ENCODE measurements at regions not wholly inside any gene's neighbourhood (a gene's known extent, or its start where the extent isn't known, plus 50 kb on each side); places are given as distances from the start of the nearest gene placed in this dataset.

DNA sequence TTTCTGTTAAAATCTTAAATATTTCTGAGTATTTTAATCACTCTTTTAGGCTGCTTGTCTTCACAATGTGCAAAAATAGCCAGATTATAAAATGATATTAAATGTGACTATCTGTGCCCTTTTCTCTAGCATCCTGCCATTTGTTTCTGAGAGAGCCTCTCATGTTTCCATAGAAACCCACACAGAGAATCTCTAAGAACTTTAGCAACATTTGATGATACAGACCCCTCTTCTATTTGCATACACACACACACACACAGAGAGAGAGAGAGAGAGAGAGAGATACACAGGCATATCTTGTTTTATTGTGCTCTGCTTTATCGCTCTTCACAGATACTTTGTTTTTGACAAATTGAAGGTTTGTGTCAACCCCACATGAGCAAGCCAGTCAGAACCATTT, 134.5 kb upstream of the DDX18 start:
- no peak for DNase-seq

DNA sequence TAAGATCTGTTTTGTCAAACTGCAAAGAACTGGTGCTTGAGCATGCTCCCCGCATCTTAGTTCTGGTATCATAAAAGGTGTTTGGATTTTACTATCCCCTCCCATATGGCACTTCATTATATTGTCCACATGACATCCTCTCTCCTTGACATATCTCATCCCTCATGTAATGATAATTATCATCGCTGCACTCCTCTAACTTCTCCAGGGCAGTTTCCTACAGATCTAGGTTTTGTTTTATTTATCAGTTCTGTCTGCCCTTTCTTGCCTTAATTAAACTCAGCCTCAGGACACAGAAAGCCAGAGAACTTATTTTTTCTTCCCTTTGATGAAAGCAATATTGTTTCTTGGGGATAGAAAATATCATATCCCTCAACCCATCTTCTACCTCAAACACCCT, 129.6 kb upstream of the DDX18 start:
- no peak for DNase-seq

DNA sequence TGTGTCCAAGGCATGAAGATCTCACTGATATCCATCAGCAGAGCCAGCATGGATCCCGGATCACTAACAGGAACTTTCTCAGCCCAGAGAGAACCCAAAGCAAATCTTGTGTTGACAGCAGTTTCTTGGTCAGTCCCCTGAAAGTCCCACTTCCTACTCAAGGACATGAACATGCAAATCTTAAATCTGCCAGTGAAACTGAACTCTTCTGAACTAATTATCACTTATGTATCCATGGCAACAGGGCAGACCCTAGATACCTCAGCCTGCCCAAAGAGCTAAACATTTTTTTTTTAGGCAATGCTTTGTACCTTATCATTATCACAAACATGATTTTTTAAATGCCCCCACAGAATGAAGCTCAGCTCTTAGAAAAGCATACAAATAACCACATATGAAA, 127.8 kb upstream of the DDX18 start:
- DNase-seq: no peak

DNA sequence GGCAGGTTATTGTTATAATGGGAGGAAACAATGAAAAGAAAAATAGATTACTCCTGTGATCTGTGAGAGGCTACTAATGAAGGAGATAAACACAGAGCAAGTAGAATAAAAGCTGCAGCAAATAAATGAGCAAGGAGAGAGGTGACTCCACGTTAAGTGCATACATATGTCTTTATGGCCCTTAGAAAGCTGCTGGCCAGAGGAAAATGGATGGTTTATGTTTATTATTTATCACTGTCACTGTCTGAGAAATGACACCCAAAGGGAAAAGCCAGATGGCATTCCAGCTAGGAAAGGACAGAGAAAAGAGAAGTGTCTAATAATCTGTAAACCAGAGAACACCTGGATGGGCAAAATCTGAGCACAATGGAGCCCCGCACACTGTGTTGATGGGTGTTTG, 122.9 kb upstream of the DDX18 start:
- no peak for DNase-seq

DNA sequence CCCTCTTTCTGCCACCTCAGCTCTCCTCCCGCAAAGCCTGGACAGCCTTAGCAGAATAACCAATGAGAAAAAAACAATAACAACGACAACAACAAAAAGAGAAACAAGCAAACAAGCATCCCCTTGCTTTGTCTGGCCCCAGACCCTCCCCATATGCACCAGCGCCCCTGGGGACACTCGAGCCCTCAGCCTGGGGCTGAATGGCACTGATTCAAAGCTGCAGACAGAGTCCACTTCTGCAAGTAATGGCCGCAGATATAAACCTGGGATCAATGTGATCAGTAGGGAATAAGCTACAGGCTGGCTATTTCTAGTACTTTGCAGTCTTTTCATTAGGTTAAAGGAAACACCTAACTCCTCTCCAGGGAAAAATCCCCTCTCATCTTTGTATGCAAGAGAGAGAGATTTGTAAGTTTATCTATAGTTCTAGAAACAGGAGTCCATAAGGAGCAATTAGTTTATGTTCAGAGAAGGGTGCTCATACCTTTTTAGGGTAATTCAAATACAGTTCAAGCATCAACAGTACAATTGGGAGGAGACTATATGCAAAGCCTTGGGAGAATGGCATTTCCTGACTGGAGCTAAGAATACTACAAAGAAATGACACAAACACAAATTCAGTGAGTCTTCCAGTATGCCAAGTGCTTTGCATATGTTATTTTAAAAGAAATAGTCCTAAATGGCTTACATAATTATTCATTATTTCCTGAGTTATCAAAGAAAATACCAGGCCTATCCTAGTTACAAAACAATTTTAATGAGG, 122.3 kb upstream of the DDX18 start:
- no peak for DNase-seq

DNA sequence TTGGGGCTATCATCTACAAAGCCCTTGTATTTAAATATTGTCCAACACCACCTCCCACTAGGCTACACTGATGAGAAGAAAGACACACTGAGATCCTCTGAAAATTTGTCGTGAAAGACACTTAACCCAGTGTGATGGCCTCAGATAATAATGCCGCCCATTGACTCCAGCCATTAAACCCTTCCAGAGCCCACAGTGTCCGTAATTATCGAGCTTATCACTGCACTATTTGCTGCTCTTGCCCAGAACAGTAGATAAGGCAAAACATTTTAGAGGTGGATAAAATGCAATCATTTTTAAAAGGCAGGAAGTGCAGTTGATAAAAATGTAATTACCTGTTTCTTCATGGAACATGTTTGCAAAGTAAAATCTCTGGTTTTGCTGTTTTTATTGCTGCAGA, 121.3 kb upstream of the DDX18 start:
- no peak for DNase-seq

DNA sequence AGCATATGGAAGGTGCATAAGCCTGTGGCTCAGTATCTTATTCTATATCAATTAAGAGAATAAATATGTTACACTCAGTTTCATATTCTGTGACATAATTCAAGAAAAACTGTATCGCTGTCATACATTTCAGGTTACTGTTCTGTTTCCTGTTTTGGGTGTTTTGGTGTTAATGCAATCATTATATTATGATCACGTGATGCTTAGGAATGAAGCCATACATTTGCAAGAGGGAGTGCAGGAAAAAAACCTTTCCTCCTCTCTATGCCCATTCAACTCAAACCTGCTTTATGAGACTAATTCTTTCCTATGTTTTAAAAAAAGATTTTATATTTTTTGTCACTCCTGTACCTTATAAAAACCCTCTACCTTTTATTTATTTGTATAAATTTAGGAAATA, 120.8 kb upstream of the DDX18 start:
- DNase-seq: no peak

DNA sequence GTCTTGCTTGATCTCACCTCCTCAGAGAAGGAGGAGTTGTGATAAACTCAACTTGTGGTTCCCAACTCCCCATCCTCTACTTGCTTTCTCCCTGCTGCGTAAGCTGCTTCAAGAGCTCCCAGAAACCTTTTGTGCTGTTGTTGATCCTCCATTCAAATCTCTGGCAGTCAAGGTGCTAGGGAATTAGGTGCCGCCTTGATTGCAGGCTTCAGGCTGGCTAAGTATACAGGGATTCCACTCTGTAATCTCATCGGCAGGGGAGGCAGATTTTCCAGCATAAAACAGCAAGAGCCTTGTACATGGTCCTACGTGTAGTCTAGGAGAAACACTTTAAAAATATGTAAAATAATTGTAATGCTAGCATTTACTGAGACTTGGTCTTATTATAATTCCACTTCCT, 116.2 kb upstream of the DDX18 start:
- DNase-seq: no peak

DNA sequence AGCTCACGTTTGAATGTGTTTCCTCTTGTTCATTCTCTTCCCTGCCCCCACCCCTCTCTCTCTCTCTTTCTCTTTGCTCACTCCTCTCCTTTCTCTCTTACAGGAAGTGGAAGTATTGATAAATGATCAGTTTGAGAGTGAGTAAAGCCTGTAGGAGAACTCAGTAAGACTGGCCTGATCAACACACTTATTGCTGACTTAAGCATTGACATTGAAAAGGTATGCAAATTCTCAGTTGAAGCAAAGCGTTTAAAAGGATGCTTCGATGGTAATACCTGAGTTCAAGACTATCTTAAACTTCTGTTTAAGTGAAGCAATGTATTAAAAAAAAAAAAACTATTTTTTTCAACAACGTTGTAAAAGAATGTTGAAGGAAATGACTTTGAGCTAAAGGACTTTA, 115.7 kb upstream of the DDX18 start:
- no peak for DNase-seq

DNA sequence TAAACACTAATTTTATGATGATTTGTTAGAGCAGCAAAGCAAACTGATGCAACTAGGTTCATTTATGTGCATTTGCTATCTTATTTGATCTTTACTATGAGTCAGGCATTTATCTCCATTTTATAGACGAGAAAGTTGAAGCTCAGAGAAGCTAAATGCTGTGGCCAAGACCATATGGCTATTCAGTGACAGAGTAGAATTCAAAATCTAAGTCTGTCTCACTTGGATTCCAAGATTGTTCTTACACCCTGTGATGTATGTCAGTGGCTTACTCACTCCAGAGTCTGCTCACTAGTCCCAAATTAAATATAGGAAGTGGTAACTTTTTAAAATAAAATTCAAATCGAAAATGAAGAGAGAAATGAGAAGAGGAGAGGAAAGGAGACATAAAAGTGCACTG, 114.0 kb upstream of the DDX18 start:
- no peak for DNase-seq

DNA sequence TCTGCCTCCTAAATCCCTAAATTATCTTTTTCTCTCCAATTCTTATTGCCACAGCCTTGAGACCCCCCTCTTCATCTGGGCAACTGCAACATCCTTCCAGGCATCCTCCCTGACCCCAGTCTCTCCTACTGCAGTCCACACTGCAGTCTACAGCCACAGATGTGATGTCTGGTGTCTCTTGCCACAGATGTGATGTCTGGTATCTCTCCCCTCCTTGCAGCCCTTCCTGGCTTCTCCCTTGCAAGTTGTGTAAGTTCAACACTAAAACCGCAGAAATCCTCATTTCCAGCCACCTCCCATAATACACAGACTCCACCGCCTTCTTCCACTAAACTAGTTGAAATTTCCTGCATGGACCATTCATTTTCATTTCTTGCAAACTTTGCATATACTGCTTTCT, 113.1 kb upstream of the DDX18 start:
- no peak for DNase-seq

DNA sequence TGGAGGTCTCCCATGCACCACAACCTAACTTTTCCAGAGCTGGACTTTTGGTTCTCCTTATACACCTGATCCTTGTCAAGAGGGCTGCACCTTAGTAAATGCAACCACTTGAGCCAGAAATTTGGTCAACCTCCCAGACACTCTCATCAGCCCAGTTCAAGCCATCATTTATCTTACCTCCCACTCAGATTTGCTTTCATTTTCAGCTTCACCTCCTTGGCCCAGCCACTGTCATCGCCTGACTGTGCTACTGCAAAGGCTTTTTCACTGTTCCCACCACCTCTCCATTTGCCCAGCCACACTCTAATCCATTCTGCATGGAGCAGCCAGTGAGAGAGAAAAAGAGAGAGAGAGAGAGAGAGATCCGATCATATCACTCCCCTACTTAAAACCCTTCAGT, 112.4 kb upstream of the DDX18 start:
- no peak for DNase-seq

DNA sequence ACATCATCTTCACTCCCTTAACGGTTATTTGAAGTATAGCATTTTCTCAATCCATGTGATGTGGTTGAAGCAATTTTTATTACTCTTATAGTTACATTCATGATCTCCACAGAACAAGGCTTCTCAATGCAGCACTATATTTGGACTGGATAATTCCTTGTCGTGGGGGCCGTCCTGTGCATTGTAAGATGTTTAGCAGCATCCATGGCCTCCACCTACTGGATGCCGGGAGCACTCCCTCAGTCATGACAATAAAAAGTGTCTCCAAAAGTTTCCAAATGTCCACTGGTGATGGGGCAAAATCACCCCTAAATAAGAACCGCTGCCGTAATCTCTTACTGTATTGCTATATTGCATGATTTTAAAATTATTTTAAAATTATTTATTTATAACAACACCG, 110.6 kb upstream of the DDX18 start:
- DNase-seq: no peak

DNA sequence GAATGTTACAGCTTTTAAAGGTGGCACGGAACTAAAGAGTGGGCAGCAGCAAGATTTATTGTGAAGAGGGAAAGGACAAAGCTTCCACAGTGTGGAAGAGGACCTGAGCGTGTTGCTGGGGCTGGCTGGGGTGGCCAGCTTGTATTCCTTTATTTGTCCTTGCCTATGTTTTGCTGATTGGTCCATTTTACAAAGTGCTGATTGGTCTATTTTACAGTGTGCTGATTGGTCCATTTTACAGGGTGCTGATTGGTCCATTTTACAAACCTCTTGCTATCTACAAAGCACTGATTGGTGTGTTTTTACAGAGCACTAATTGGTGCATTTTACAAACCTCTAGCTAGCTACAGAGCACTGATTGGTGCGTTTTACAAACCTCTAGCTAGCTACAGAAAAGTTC, 109.7 kb upstream of the DDX18 start:
- DNase-seq: no peak

DNA sequence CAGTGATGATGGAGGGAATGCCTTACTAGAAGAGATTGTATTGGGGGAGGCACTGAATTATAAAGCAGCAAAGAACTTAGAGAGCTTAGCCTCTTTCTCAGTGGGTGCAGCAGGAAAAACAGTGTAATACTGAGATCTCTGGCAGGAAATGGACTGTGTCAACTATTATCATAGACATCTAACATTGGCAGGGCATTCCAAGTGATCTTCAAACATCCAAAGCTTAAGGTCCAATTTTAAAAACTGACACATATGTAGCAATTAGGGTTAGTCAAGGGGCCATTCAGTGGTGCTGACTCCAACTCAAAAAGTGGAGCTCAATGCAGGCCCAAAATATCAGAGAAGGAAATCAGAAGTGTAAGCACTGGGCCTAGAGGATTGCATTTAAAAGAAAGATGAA, 106.6 kb upstream of the DDX18 start:
- no peak for DNase-seq

DNA sequence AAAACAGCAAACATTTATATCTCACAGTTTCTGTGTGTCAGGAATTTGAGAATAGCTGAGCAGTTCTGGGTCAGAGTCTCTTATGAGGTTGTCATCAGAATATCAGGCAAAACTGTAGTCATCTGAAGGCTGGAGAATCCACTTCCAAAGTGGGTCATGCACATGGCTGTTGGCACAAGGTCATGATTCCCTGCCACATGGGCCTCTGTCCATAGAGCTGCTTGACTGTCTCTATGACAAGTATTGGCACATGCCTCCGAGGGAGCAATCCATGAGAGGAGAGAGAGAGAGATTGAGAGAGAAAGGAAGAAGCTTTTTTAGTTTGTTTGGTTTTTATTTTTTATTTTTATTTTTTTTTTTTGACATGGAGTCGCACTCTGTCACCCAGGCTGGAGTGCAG, 101.8 kb upstream of the DDX18 start:
- DNase-seq: no peak

DNA sequence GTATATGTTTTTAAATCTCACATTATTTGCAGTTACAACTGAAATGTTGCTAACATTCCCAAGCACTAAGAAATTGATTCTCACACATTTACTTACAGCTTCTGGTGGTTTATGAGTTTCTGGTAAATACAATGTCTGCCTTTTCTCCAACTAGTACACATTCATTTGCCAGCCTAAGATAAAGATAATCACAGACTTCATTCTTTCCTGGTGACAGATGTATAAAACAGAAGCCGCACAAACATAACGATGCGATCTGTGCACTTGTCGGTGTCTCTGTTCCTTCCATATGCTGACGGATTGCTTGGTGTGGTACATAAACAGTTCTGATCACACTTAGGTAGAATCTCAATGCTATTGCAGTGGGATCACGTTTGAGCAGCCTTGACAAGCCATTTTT, 100.4 kb upstream of the DDX18 start:
- no peak for DNase-seq

DNA sequence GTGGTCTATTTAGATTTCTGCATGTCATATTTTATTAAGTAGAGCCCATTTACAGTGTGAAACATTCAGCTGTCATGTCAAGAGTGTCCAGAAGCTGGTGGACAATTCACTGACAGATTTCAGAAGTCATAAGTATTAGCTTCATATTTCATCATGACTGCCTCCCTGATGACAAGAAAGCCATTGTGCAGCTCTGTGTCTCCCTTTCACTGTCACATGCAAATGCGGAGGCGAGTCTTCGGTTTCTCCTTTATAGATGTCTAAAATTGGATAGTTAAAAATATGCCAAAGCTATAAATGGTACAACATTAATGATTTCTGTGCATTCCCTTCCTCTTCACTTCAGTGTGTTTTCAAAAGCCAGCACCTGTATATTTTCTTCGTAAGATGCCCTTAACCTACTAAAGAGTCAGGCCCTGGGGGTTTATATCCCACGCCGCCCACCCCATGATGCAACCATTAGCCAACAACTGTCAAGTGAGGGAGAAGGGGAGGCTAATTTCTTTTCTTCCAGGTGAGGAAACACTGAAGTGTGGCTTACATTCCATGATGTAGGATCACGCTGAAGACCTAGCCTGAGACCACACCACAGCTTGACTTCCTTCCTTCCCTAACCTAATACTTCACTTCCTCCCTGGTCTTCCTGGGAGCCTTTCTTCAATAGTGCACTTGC, 99.6 kb upstream of the DDX18 start:
- DNase-seq: no peak

DNA sequence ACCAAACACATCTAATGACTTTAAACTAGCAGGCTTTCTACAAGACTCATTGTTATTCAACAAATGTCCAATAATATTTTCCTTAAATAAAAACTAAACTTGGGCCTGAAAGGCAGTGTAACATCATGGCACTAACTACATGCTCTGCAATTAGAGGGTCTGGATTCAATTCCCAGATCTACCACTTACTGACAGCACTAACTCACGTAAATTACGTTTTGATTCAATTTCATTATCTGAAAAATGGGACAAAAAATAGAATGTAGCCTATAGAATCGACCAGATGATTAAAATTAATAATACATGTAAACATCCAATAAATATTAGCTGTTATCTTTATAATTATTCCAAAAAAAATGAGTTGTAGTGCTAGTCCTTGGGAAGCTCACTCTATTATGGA, 98.0 kb upstream of the DDX18 start:
- no peak for DNase-seq

DNA sequence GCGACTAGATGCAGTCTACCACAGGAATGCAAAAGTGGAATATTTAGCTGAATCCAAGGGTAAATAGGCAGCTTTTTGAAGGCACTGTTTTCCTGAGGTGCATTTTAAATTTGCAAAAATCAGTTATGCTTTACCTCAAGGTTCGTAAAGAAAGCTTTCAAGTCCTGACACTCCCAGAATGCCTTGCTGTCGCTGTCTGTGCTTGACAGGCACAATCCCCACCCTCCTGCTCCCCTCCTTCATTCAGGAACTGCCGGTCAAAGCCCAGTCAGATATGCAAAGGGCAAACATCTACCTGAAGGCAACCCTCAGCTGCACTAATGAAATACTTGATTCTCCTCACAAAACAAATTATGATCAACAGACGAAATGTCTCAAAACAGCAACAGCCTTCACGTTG, 97.4 kb upstream of the DDX18 start:
- no peak for DNase-seq

DNA sequence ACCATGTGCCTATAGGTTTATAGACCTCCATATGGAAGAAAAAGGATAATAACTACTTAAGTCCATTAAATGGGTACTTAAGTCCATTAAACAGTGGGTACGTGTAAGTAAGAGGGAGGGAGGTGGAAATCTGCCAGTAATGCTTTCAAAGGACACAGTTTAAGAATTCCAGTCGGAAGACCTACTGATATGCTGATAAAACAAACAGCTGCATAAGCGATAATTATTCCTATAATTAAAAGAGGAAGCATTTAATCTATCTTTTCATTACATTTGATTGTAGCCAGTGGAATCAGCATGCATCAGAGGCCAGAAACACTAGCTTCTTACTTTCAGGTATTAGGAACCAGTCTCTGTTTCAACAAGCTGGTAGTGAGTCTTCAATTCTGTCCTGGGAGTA, 96.4 kb upstream of the DDX18 start:
- DNase-seq: no peak

DNA sequence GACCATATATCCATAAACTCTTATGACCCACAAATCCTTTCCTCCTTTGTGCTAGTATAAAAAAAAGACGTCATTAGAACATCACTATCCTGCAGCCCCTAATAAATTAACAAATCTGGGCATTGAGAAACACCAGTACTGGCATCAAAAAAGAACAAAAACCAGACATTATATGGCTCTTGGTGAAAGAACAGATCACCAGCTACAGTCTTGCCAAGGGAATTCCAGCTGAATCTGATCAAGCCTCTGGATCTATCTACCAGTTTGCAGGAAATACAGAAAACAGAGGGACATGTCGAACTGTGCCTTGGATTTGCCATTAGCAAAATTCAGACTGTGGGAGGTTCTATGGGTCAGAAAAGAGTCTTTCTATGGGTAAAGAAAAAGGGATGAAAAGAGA, 93.7 kb upstream of the DDX18 start:
- DNase-seq: no peak

DNA sequence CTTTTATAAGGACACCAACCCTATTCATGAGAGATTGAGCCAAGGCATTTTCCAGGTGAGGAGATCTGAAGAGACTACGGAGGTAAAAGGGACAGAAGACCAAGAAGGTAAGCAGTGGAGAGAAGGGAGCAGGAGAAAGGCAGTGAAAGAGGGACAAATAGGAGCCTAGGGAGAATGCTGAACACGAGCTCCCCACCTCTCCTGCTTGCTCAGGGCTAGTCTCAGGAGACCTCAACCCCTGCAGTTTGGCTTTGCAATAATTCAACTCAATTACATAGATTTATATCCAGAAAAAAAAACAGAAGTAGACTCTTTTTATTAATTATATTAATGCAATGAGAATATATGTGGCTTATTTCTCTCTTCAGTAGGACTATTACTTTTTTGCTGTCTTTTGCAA, 91.0 kb upstream of the DDX18 start:
- no peak for DNase-seq

DNA sequence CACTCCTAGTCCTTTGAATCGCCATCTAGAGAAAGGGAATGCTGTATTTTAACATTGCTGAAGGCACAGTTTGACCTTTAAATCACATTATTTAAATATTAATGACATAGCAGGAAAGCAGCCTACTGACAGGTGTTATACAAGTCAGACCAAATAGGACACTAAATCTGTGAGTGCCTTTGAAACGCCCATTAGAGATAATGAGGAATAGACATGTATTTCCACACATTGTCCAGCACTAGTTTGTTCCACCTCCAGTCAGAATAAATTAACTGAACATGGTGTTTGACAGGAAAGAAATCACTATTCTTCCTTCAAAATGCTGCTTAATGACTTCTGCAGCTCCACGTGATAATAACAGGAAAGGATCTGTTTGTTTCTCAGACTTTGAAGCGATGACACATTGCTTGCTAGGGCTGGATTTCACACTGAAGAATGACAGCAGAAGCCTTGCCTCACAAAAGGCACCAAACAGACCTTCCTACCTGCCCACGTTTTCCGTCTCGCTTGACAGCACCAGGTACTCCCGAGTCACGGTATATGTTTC, 90.5 kb upstream of the DDX18 start:
- DNase-seq: no peak

DNA sequence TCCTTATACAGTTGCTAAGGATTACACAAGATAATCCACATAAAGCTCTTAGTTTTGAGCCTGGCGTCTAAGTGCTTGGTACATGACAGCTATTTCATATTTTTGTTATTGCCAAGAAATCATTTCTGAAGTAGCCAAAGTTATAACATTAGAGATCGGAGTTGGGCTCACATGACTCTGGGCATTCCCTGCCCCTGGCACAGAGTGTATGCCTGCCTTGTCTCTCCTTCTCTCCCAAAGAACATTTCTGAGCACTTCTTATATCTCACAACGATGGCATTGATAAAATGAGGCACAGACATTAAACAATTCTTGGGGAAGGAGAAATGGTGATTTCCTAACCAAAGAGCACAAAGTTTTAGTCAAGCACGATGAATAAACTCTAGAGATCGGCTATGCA, 87.7 kb upstream of the DDX18 start:
- no peak for DNase-seq
